Rectal smooth muscle tissue (tissue), 1 donor: ENCODE measurements at regions not wholly inside any gene's neighbourhood (a gene's known extent, or its start where the extent isn't known, plus 50 kb on each side); places are given as distances from the start of the nearest gene placed in this dataset.

ENCODE experiments used
- H3K27ac ChIP-seq: one replicate; pipeline ENCODE4 v1.7.0; 2013; ENCODE audit warnings: low read depth, low read length, inconsistent platforms
- H3K27me3 ChIP-seq: one replicate; pipeline ENCODE4 v1.7.0; 2013; ENCODE audit warnings: low read length; ENCODE audit not compliant: control insufficient read depth, insufficient read depth
- H3K36me3 ChIP-seq: one replicate; pipeline ENCODE4 v1.7.0; 2013; ENCODE audit warnings: low read length; ENCODE audit not compliant: control insufficient read depth, insufficient read depth
- H3K4me1 ChIP-seq: one replicate; pipeline ENCODE4 v1.7.0; 2013; ENCODE audit warnings: low read length; ENCODE audit not compliant: control insufficient read depth, insufficient read depth
- H3K4me3 ChIP-seq: one replicate; pipeline ENCODE4 v1.7.0; 2013; ENCODE audit warnings: low read length
- H3K9ac ChIP-seq: one replicate; pipeline ENCODE4 v1.7.0; 2013; ENCODE audit warnings: low read length

GRCh38 chr20:22431419-22431818 lies 153.0 kb downstream of the FOXA2 start:
- Histone ChIP-seq H3K27ac (no peak overlapping the region), H3K4me3 (no peak overlapping the region), H3K36me3 (no peaks in the 10 kb centered on the region), H3K4me1 (no peaks in the 10 kb centered on the region), H3K27me3 (no peaks in the 10 kb centered on the region), H3K9ac (no peak overlapping the region)

GRCh38 chr20:22430746-22431168 lies 153.6 kb downstream of the FOXA2 start:
- no peaks in the 10 kb centered on the region for H3K27me3 ChIP-seq
- no peak overlapping the region for H3K4me3 ChIP-seq
- H3K27ac ChIP-seq = no peak overlapping the region
- no peaks in the 10 kb centered on the region for H3K36me3 ChIP-seq
- H3K4me1 ChIP-seq = no peaks in the 10 kb centered on the region
- H3K9ac ChIP-seq = no peak overlapping the region

GRCh38 chr20:22430154-22430745 lies 154.1 kb downstream of the FOXA2 start:
- Histone ChIP-seq H3K4me1 (no peaks in the 10 kb centered on the region), H3K27ac (no peak overlapping the region), H3K27me3 (no peaks in the 10 kb centered on the region), H3K9ac (no peak overlapping the region), H3K4me3 (no peak overlapping the region), H3K36me3 (no peaks in the 10 kb centered on the region)

- Histone ChIP-seq H3K9ac (no peak overlapping the region), H3K27me3 (no peaks in the 10 kb centered on the region), H3K4me1 (no peaks in the 10 kb centered on the region), H3K36me3 (no peaks in the 10 kb centered on the region), H3K4me3 (no peak overlapping the region), H3K27ac (no peak overlapping the region)
Observed at GRCh38 chr20:22429175-22430153, 154.9 kb downstream of the FOXA2 start.

GRCh38 chr20:22428051-22428450 lies 156.3 kb downstream of the FOXA2 start:
- Histone ChIP-seq H3K27me3 (no peaks in the 10 kb centered on the region), H3K36me3 (no peaks in the 10 kb centered on the region), H3K4me3 (no peak overlapping the region), H3K4me1 (no peaks in the 10 kb centered on the region), H3K27ac (no peak overlapping the region), H3K9ac (no peak overlapping the region)

GRCh38 chr20:22426772-22427171 lies 157.6 kb downstream of the FOXA2 start:
- Histone ChIP-seq H3K9ac (no peak overlapping the region), H3K27ac (no peak overlapping the region), H3K4me1 (no peaks in the 10 kb centered on the region), H3K27me3 (no peaks in the 10 kb centered on the region), H3K4me3 (no peak overlapping the region), H3K36me3 (no peaks in the 10 kb centered on the region)

- Histone ChIP-seq H3K9ac (no peak overlapping the region), H3K4me1 (no peaks in the 10 kb centered on the region), H3K36me3 (no peaks in the 10 kb centered on the region), H3K27me3 (no peaks in the 10 kb centered on the region), H3K27ac (no peak overlapping the region), H3K4me3 (no peak overlapping the region)
Observed at GRCh38 chr20:22425344-22426295, 158.8 kb downstream of the FOXA2 start.

GRCh38 chr20:22423190-22423832 lies 161.1 kb downstream of the FOXA2 start:
- no peak overlapping the region for H3K9ac ChIP-seq
- H3K36me3 ChIP-seq = no peaks in the 10 kb centered on the region
- H3K4me3 ChIP-seq = no peak overlapping the region
- no peak overlapping the region for H3K27ac ChIP-seq
- H3K27me3 ChIP-seq = no peaks in the 10 kb centered on the region
- no peaks in the 10 kb centered on the region for H3K4me1 ChIP-seq

GRCh38 chr20:22420116-22420598 lies 164.2 kb downstream of the FOXA2 start:
- Histone ChIP-seq H3K27ac (no peak overlapping the region), H3K36me3 (no peaks in the 10 kb centered on the region), H3K4me1 (no peaks in the 10 kb centered on the region), H3K9ac (no peak overlapping the region), H3K27me3 (no peaks in the 10 kb centered on the region), H3K4me3 (no peak overlapping the region)

GRCh38 chr20:22418738-22419137 lies 165.6 kb downstream of the FOXA2 start:
- Histone ChIP-seq H3K4me1 (no peaks in the 10 kb centered on the region), H3K4me3 (no peak overlapping the region), H3K36me3 (no peaks in the 10 kb centered on the region), H3K27ac (no peak overlapping the region), H3K27me3 (no peaks in the 10 kb centered on the region), H3K9ac (no peak overlapping the region)

GRCh38 chr20:22414305-22414742 lies 170.0 kb downstream of the FOXA2 start:
- Histone ChIP-seq H3K9ac (no peak overlapping the region), H3K4me3 (no peak overlapping the region), H3K27me3 (no peaks in the 10 kb centered on the region), H3K36me3 (no peaks in the 10 kb centered on the region), H3K27ac (no peak overlapping the region), H3K4me1 (no peaks in the 10 kb centered on the region)
